SK-N-SH (cell line): ENCODE measurements at regions not wholly inside any gene's neighbourhood (a gene's known extent, or its start where the extent isn't known, plus 50 kb on each side); places are given as distances from the start of the nearest gene placed in this dataset.

Experiments
- CTCF ChIA-PET: fragments of 300-600, 350-600 bp; formaldehyde crosslinking; extraction: SDS; loops from one replicate; lab custom pipeline; 2021; lab: Yijun Ruan, JAX
- POLR2A ChIA-PET: fragments of 350-600 bp; sonication (Branson Sonifier 250); formaldehyde crosslinking; extraction: SDS; loops from one replicate; lab custom pipeline; 2020; ENCODE audit warnings: antibody characterized with exemption, inconsistent platforms; lab: Yijun Ruan, JAX
- DNase-seq: peaks from one replicate; pipeline ENCODE4 v3.0.0; 2012
- H2AFZ ChIP-seq: fragments of 200-600 bp; sonication (generic); 2 replicates; pipeline ENCODE4 v1.8.1; 2016; ENCODE audit warnings: antibody characterized with exemption, mild to moderate bottlenecking, low read depth
- H3F3A ChIP-seq: fragments of 200-600 bp; sonication (generic); replicated peaks from 2 replicates; pipeline ENCODE3; 2016; ENCODE audit warnings: antibody characterized with exemption, mild to moderate bottlenecking; ENCODE audit not compliant: insufficient read depth
- H3K27ac ChIP-seq, 2 experiments: fragments of 200-500 bp in 1 of 2; fragments of 200-600 bp in 1 of 2; sonication (Bioruptor generic) in 1 of 2; sonication (generic), shearing (Covaris generic) in 1 of 2; 2 replicates each; pipeline versions ENCODE4 v1.5.1 to v1.6.1; 2014 to 2016; ENCODE audit warnings: low read depth in 2 of 2, inconsistent platforms in 1 of 2, low read length in 1 of 2, mild to moderate bottlenecking in 1 of 2, mixed read lengths in 1 of 2
- H3K27me3 ChIP-seq: fragments of 200-600 bp; sonication (generic), shearing (Covaris generic); 2 replicates; pipeline ENCODE4 v1.6.1; 2016; ENCODE audit warnings: mixed run types; ENCODE audit not compliant: insufficient read depth
- H3K36me3 ChIP-seq, 2 experiments: fragments of 200-500 bp in 1 of 2; fragments of 200-600 bp in 1 of 2; sonication (Bioruptor generic) in 1 of 2; sonication (generic) in 1 of 2; replicated peaks in 1 of 2; 2 replicates each; pipeline versions ENCODE3 to v1.5.1; 2014 to 2016; ENCODE audit warnings: low read length in 1 of 2, mild to moderate bottlenecking in 1 of 2; ENCODE audit not compliant: insufficient read depth in 2 of 2, control insufficient read depth in 1 of 2
- H3K4me1 ChIP-seq, 2 experiments: fragments of 200-500 bp in 1 of 2; fragments of 200-600 bp in 1 of 2; sonication (Bioruptor generic) in 1 of 2; sonication (generic), shearing (Covaris generic) in 1 of 2; 2 replicates each; pipeline versions ENCODE4 v1.5.1 to v1.6.1; 2014 to 2016; ENCODE audit warnings: low read depth in 1 of 2, low read length in 1 of 2, mixed run types in 1 of 2; ENCODE audit not compliant: insufficient read depth in 2 of 2, control insufficient read depth in 1 of 2
- H3K4me2 ChIP-seq: fragments of 200-600 bp; sonication (generic), shearing (Covaris generic); 2 replicates; pipeline ENCODE4 v1.6.1; 2017; ENCODE audit warnings: mixed run types
- H3K4me3 ChIP-seq, 2 experiments: fragments of 200-500 bp in 1 of 2; fragments of 200-600 bp in 1 of 2; sonication (Bioruptor generic) in 1 of 2; sonication (generic), shearing (Covaris generic) in 1 of 2; 2 replicates each; pipeline versions ENCODE4 v1.5.1 to v1.8.1; 2014 to 2016; ENCODE audit warnings: low read depth in 2 of 2, inconsistent platforms in 1 of 2, low read length in 1 of 2, mild to moderate bottlenecking in 1 of 2, mixed read lengths in 1 of 2, moderate library complexity in 1 of 2
- H3K79me2 ChIP-seq: fragments of 200-600 bp; sonication (generic); 2 replicates; pipeline ENCODE4 v1.8.1; 2017; ENCODE audit warnings: mild to moderate bottlenecking; ENCODE audit not compliant: insufficient read depth
- H3K9ac ChIP-seq: fragments of 200-600 bp; sonication (generic); 2 replicates; pipeline ENCODE4 v1.6.1; 2017; ENCODE audit warnings: mixed run types
- H3K9me2 ChIP-seq: fragments of 200-600 bp; sonication (generic); 2 replicates; pipeline ENCODE4 v1.6.1; 2017; ENCODE audit warnings: mixed run types
- H3K9me3 ChIP-seq: fragments of 200-600 bp; sonication (generic); 2 replicates; pipeline ENCODE4 v1.6.1; 2017; ENCODE audit warnings: mixed run types, mild to moderate bottlenecking, moderate library complexity
- H4K20me1 ChIP-seq: fragments of 200-600 bp; sonication (generic); 2 replicates; pipeline ENCODE4 v1.6.1; 2017; ENCODE audit warnings: mild to moderate bottlenecking, mixed run types; ENCODE audit not compliant: insufficient read depth
- CTCF ChIP-seq: fragments of 200-600 bp; sonication (generic); IDR thresholded peaks from 2 replicates; pipeline ENCODE4 v1.6.1; 2017; ENCODE audit warnings: antibody characterized with exemption, mild to moderate bottlenecking, moderate library complexity
- FOSL2 ChIP-seq: IDR thresholded peaks from 2 replicates; pipeline ENCODE4 v1.4.0; 2012; ENCODE audit warnings: low read depth, mild to moderate bottlenecking, moderate library complexity, borderline replicate concordance
- GATA2 ChIP-seq: sonication (generic); formaldehyde crosslinking; IDR thresholded peaks from 2 replicates; pipeline ENCODE4 v1.5.0; 2020; ENCODE audit warnings: mild to moderate bottlenecking, missing genetic modification reagents
- JUND ChIP-seq: IDR thresholded peaks from 2 replicates; pipeline ENCODE4 v1.4.0; 2012
- MAX ChIP-seq: IDR thresholded peaks from 2 replicates; pipeline ENCODE4 v1.4.0; 2012; ENCODE audit warnings: low read depth
- MEF2A ChIP-seq: IDR thresholded peaks from 2 replicates; pipeline ENCODE4 v1.4.0; 2012; ENCODE audit warnings: low read depth, borderline replicate concordance
- NFIC ChIP-seq: IDR thresholded peaks from 2 replicates; pipeline ENCODE4 v1.4.0; 2012; ENCODE audit warnings: borderline replicate concordance
- PBX3 ChIP-seq: IDR thresholded peaks from 2 replicates; pipeline ENCODE4; 2012
- RAD21 ChIP-seq: IDR thresholded peaks from 2 replicates; pipeline ENCODE4 v1.6.1; 2012; ENCODE audit warnings: mild to moderate bottlenecking, low read length
- RCOR1 ChIP-seq: fragments of 150-350 bp; IDR thresholded peaks from 2 replicates; pipeline ENCODE4 v1.6.1; 2017; ENCODE audit warnings: antibody characterized with exemption, low read length
- RXRA ChIP-seq: IDR thresholded peaks from 2 replicates; pipeline ENCODE4 v1.4.0; 2012; ENCODE audit warnings: low read depth, mild to moderate bottlenecking, borderline replicate concordance
- SIN3A ChIP-seq: IDR thresholded peaks from 2 replicates; pipeline ENCODE4 v1.6.1; 2012; ENCODE audit warnings: low read depth, mild to moderate bottlenecking, low read length, moderate library complexity, borderline replicate concordance
- SMC3 ChIP-seq: IDR thresholded peaks from 2 replicates; pipeline ENCODE4 v1.6.1; 2012; ENCODE audit warnings: low read depth, low read length, improper control_type of control experiment
- YY1 ChIP-seq: IDR thresholded peaks from 2 replicates; pipeline ENCODE4 v1.4.0; 2012; ENCODE audit warnings: low read depth, mild to moderate bottlenecking
- WGBS: methylation state at CpG from one replicate; pipeline ENCODE4 v1.1.6; 2017; ENCODE audit warnings: low lambda C conversion rate; 5-methylcytosine and 5-hydroxymethylcytosine counted together
- TF ChIP-seq, protein P1 (sequence below): IDR thresholded peaks from 2 replicates; pipeline ENCODE4 v1.4.0; 2012; ENCODE audit warnings: low read depth, borderline replicate concordance
- TF ChIP-seq, protein P2 (sequence below): fragments of 150-350 bp; IDR thresholded peaks from 2 replicates; pipeline ENCODE4 v1.6.1; 2016; ENCODE audit warnings: mild to moderate bottlenecking, low read depth, low read length

GRCh38 chr13:60221581-60221980 lies 57.9 kb upstream of the DIAPH3 start:
- ChIA-PET CTCF (no interaction called here), POLR2A (no interaction called here)
- Histone ChIP-seq H3K27ac (no peak overlapping the region), H3K9me3 (no peaks in the 10 kb centered on the region), H3K79me2 (no peaks in the 10 kb centered on the region), H4K20me1 (no peaks in the 10 kb centered on the region), H3F3A (no peaks in the 10 kb centered on the region), H3K4me1 (no peaks in the 10 kb centered on the region; a peak in 1 of 4 replicates), H2AFZ (no peak overlapping the region), H3K9me2 (no peaks in the 10 kb centered on the region), H3K4me3 (no peak overlapping the region), H3K9ac (no peak overlapping the region), H3K4me2 (no peak overlapping the region), H3K36me3 (no peaks in the 10 kb centered on the region), H3K27me3 (no peaks in the 10 kb centered on the region)
- TF ChIP-seq FOSL2 (no peak), YY1 (no peak), RAD21 (no peak), PBX3 (no peak), GATA2 (CRISPR knock-in tag) (no peak), RCOR1 (no peak), SMC3 (no peak), MAX (no peak), CTCF (no peak), MEF2A (no peak), SIN3A (no peak), NFIC (no peak), JUND (no peak), RXRA (no peak)
- TF ChIP-seq, protein P1, sequence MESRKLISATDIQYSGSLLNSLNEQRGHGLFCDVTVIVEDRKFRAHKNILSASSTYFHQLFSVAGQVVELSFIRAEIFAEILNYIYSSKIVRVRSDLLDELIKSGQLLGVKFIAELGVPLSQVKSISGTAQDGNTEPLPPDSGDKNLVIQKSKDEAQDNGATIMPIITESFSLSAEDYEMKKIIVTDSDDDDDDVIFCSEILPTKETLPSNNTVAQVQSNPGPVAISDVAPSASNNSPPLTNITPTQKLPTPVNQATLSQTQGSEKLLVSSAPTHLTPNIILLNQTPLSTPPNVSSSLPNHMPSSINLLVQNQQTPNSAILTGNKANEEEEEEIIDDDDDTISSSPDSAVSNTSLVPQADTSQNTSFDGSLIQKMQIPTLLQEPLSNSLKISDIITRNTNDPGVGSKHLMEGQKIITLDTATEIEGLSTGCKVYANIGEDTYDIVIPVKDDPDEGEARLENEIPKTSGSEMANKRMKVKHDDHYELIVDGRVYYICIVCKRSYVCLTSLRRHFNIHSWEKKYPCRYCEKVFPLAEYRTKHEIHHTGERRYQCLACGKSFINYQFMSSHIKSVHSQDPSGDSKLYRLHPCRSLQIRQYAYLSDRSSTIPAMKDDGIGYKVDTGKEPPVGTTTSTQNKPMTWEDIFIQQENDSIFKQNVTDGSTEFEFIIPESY = no peak
- TF ChIP-seq, protein P2, sequence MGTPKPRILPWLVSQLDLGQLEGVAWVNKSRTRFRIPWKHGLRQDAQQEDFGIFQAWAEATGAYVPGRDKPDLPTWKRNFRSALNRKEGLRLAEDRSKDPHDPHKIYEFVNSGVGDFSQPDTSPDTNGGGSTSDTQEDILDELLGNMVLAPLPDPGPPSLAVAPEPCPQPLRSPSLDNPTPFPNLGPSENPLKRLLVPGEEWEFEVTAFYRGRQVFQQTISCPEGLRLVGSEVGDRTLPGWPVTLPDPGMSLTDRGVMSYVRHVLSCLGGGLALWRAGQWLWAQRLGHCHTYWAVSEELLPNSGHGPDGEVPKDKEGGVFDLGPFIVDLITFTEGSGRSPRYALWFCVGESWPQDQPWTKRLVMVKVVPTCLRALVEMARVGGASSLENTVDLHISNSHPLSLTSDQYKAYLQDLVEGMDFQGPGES = no peak
- 54% methylated on average over 6 of the region's 6 CpGs for WGBS
- no peak for DNase-seq
